ENCODE measurements at regions not wholly inside any gene's neighbourhood (a gene's known extent, or its start where the extent isn't known, plus 50 kb on each side); places are given as distances from the start of the nearest gene placed in this dataset.

GRCh38 chr7:67448271-67448670 is 451.6 kb downstream of the TYW1 start:
- no peak for DNase-seq
- TF ChIP-seq CTCF (IDR thresholded peaks at IDR 0.05; ENCODE audit: borderline replicate concordance, extremely low read depth, insufficient read depth), result no peak
- Histone ChIP-seq H3K27ac (ENCODE audit: low read depth in 2 of 2, low read length in 2 of 2) (no peak overlapping the region), H3K9ac (ENCODE audit: low read length in 3 of 3) (no peak overlapping the region), H3K27me3 (ENCODE audit: control insufficient read depth, insufficient read depth, low read length) (no peaks in the 10 kb centered on the region), H3K36me3 (ENCODE audit: control insufficient read depth in 2 of 3, insufficient read depth in 3 of 3, low read length in 3 of 3) (no peaks in the 10 kb centered on the region), H3K4me1 (ENCODE audit: control insufficient read depth in 2 of 3, insufficient read depth in 2 of 3, low read depth in 1 of 3, low read length in 3 of 3) (no peaks in the 10 kb centered on the region), H3K9me3 (ENCODE audit: control insufficient read depth in 2 of 3, insufficient read depth in 1 of 3, low read length in 3 of 3) (no peaks in the 10 kb centered on the region), H3K4me3 (ENCODE audit: low read length in 3 of 3) (no peak overlapping the region)
- FAIRE-seq, result no peak
- intact Hi-C loops (cut with DNase I), result no loop called here

- intact Hi-C loops (cut with DNase I), result no loop called here
- no peak overlapping the region for H3K27ac ChIP-seq (ENCODE audit: low read depth in 2 of 2, low read length in 2 of 2)
- no peaks in the 10 kb centered on the region for H3K36me3 ChIP-seq (ENCODE audit: control insufficient read depth in 2 of 3, insufficient read depth in 3 of 3, low read length in 3 of 3)
- H3K9ac ChIP-seq (ENCODE audit: low read length in 3 of 3), result no peak overlapping the region
- H3K27me3 ChIP-seq (ENCODE audit: control insufficient read depth, insufficient read depth, low read length), result no peaks in the 10 kb centered on the region
- no peak overlapping the region for H3K4me3 ChIP-seq (ENCODE audit: low read length in 3 of 3)
- H3K9me3 ChIP-seq (ENCODE audit: control insufficient read depth in 2 of 3, insufficient read depth in 1 of 3, low read length in 3 of 3), result no peaks in the 10 kb centered on the region
- H3K4me1 ChIP-seq (ENCODE audit: control insufficient read depth in 2 of 3, insufficient read depth in 2 of 3, low read depth in 1 of 3, low read length in 3 of 3), result no peaks in the 10 kb centered on the region
- FAIRE-seq (no peak), DNase-seq (no peak)
- no peak for TF ChIP-seq CTCF (IDR thresholded peaks at IDR 0.05; ENCODE audit: borderline replicate concordance, extremely low read depth, insufficient read depth)
These were observed 453.5 kb downstream of the TYW1 start for GRCh38 chr7:67450171-67450570.

- DNase-seq (no peak), FAIRE-seq (no peak)
- intact Hi-C loops (cut with DNase I), result no loop called here
- no peak for TF ChIP-seq CTCF (IDR thresholded peaks at IDR 0.05; ENCODE audit: borderline replicate concordance, extremely low read depth, insufficient read depth)
- Histone ChIP-seq H3K9ac (ENCODE audit: low read length in 3 of 3) (no peak overlapping the region), H3K9me3 (ENCODE audit: control insufficient read depth in 2 of 3, insufficient read depth in 1 of 3, low read length in 3 of 3) (no peaks in the 10 kb centered on the region), H3K36me3 (ENCODE audit: control insufficient read depth in 2 of 3, insufficient read depth in 3 of 3, low read length in 3 of 3) (no peaks in the 10 kb centered on the region), H3K27ac (ENCODE audit: low read depth in 2 of 2, low read length in 2 of 2) (no peak overlapping the region), H3K4me1 (ENCODE audit: control insufficient read depth in 2 of 3, insufficient read depth in 2 of 3, low read depth in 1 of 3, low read length in 3 of 3) (no peaks in the 10 kb centered on the region), H3K4me3 (ENCODE audit: low read length in 3 of 3) (no peak overlapping the region), H3K27me3 (ENCODE audit: control insufficient read depth, insufficient read depth, low read length) (no peaks in the 10 kb centered on the region)
These were observed 454.7 kb downstream of the TYW1 start for GRCh38 chr7:67451306-67451705.

GRCh38 chr7:67452516-67453026 is 455.9 kb downstream of the TYW1 start:
- no peak for TF ChIP-seq CTCF (IDR thresholded peaks at IDR 0.05; ENCODE audit: borderline replicate concordance, extremely low read depth, insufficient read depth)
- Histone ChIP-seq H3K4me3 (ENCODE audit: low read length in 3 of 3) (no peak overlapping the region), H3K27ac (ENCODE audit: low read depth in 2 of 2, low read length in 2 of 2) (no peak overlapping the region), H3K36me3 (ENCODE audit: control insufficient read depth in 2 of 3, insufficient read depth in 3 of 3, low read length in 3 of 3) (no peaks in the 10 kb centered on the region), H3K27me3 (ENCODE audit: control insufficient read depth, insufficient read depth, low read length) (no peaks in the 10 kb centered on the region), H3K4me1 (ENCODE audit: control insufficient read depth in 2 of 3, insufficient read depth in 2 of 3, low read depth in 1 of 3, low read length in 3 of 3) (no peaks in the 10 kb centered on the region), H3K9me3 (ENCODE audit: control insufficient read depth in 2 of 3, insufficient read depth in 1 of 3, low read length in 3 of 3) (no peaks in the 10 kb centered on the region), H3K9ac (ENCODE audit: low read length in 3 of 3) (no peak overlapping the region)
- FAIRE-seq, result no peak
- no peak for DNase-seq
- intact Hi-C loops (cut with DNase I), result no loop called here

All from kidney (tissue), 13 donors.